GM21447 (cell line): ENCODE measurements at regions not wholly inside any gene's neighbourhood (a gene's known extent, or its start where the extent isn't known, plus 50 kb on each side); places are given as distances from the start of the nearest gene placed in this dataset.
"Not testable (repeated sequence)": the region's sequence is repeated elsewhere in the genome, so short reads cannot be mapped to it uniquely, and the experiment has no call there.

Source experiments
- ATAC-seq: cut with Tn5 transposase; IDR thresholded peaks from one replicate; pipeline ENCODE4 v1.9.1; 2021; ENCODE audit not compliant: unreplicated experiment

DNA sequence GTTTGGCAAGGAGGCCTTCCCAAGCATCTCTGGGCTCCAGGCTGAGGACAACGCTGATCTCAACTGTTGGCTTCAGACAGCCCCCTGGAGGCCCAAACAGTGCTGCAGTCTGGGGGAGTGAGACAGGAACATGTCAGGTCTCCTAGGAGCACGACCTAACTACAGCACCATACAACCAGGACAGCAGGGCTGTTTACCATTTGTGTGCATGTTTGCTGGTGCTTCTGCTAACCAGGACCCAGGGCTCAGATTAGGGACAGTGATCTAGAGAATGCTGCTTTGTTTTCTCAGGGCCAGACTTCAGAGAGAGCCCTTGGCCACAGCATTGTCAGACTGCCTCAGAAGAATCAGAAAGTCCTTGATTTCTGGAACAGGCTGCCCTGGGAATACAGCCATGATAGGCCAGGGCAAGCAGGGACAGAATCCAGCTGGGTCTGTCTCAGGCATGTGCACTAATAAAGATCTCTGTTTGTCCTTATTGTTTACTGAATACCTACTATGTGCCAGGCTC is 126.5 kb downstream of the VPREB1 start:
- no peak for ATAC-seq

DNA sequence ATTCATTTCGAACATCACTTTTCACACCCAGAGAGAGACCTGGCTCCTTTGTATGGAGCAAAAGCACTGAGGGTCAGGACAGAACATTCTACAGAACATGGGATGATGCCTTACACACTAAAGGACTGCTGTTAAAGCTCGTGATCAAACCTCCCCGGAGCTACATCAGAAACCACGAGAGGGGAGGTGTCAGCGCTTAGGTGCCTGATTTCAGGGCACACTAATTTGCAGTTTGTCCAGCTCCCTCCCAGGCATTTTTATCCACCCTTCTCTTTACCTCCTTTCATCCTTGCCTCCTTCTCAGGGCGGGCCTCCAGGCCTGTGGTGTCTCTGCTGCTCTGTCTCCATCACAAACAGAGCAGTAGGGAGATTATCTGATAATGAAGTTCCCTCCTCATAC is 127.5 kb downstream of the VPREB1 start:
- ATAC-seq, result no peak

DNA sequence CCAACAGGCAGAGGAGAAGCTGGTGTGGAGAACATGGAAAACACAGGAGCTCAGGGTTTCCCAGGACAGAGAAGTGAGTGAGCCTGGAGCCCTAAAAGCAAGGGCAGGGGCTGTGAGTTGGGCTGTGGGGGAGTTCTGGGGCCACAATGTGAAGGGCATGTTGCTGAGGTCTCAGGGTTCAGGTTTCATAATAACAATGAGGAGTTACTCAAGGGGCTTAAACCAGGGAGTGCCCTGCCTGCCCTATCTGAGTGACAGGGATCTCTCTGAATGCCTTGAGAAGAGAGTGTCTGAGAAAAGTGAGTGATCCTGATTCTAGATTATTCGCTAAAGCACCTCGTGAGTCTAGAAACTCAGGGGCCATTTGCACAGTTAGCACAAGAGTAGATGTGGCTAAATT is 129.6 kb downstream of the VPREB1 start:
- no peak for ATAC-seq

DNA sequence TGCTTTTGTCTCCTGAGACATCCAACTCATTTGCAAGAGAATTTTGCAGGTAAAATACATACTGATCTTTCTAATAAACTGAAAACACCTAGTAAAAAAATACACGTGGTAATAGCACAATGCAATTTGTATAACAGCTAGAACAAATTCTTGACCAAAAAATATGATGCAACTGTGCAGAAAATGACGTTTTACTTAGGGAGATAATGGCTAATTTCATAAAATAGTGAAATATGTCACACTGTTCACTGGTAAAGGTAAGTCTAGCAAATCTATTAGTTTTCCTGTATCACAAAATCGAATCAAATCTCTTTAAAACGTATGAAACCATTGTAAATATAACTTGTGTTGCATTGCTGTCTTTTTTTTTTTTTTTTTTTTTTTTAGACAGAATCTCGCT is 130.0 kb downstream of the VPREB1 start:
- ATAC-seq, result no peak

DNA sequence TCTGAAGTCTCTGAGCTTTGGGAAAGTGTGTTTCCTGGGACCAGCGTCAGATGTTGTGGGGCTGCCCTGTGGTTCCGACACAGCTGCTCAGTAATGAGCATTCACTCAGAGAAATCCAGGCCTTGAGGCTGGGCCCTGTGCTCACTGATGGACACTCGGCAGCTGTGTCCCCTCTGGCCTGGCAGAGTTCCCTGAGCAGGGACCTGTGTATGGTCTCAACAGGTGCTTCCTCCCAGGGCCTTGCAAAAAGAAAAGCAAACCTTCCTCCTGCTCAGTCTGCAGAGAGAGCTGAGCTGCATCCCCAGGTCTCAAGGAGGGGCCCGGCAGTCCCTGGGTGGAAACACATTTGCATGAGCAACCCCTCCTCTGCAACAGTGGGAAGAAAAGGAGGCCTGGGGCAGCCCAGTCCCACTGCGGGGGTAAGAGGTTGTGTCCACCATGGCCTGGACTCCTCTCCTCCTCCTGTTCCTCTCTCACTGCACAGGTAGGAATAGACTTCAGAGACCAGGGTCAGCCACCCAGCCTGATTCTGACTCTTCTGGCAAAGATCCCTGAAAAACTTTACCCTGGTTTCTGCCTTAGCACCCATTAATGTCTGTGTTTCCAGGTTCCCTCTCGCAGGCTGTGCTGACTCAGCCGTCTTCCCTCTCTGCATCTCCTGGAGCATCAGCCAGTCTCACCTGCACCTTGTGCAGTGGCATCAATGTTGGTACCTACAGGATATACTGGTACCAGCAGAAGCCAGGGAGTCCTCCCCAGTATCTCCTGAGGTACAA is 131.2 kb downstream of the VPREB1 start:
- no peak for ATAC-seq

DNA sequence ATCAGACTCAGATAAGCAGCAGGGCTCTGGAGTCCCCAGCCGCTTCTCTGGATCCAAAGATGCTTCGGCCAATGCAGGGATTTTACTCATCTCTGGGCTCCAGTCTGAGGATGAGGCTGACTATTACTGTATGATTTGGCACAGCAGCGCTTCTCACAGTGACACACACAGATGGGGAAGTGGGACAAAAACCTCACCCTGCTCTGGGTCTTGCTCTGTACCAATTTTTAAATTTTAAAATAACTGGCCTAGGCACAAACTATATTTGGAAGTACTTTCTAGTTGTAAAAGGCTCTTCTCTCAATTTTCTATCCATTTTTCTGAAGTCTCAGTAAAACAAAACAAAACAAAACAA is 131.7 kb downstream of the VPREB1 start:
- no peak for ATAC-seq

DNA sequence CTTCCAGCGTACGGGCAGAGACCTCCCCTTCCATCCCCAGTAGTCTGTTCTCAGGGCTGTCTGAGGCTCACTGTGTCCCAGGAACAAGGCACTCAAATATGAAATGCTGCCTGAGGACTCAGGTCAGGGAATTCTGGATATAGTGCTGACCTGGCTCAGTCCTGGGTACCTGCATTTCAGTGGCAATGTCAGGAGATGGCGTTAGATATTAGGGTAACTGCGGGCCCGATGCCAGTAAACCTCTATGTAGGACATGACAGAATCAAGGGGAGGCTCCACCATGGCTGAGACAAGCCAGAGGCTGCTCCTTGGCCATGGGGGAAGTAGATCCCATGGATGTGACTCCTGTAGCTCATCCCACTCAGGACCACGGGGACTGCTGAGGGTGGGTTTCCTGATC is 131.7 kb downstream of the ZNF280B start:
- not testable (repeated sequence) for ATAC-seq

DNA sequence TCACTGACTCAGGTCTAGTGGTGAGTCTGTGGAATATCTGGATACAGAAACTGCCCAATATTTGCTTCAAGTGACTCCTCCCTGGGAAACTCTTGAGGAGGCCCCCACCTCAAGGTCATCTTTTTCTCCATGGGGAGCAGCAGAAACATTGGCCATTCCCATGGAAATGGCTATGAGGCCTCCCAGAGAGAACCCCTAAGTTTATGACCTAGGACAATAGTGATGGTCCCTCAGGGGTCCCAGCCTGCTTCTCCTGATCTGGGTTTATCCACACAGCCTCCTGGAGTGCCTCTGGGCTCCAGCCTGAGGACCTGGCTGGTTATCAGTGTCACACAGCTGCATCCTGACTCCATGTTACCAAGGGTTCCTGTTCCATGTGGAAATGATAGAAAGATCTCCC is 131.2 kb downstream of the ZNF280B start:
- ATAC-seq, result no peak

DNA sequence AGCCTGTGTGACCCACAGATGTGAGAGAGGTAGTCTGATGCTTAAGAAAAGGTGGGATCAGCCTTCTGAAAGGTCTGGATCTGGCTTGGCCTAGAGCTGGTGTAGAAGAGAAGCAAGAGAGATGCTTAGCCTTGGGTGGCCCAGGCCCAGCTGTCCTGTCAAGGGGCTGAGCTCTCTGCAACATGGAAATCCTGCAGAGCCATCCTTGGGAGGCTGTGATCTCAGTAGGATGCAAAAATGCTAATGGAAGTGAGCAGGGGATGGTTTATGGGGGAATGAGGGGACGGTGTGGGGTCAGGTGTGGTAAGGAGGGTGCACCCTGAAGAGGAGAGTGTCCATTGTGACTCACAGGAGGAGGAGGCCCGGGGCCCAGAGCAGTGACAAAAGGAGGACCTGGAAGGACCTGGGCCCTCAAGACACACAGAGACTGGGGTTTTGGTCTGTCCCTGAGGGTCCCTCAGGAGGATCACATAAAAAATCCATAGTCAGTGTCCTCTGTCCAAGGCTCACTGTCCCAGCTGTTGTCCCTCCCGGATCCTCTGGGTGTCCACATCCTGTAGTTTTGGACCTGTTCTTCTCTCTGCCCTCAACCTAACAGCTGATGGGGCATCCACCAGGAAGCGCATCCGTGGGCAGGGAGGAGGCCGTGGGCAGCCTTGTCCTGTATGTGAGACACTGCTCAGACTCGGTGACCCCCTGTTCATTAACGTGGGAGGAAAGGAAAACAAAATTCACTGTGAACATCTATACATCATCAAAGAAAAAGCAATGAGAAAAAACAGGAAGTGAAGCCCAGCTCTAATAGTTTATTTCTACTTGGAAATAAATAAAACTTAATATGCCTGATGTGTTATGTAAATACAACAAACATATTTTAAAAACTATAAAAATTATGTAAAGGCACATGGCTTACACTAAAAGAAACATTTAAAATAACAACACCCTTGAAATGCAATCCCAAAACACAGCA is 129.8 kb downstream of the ZNF280B start:
- ATAC-seq, result no peak

DNA sequence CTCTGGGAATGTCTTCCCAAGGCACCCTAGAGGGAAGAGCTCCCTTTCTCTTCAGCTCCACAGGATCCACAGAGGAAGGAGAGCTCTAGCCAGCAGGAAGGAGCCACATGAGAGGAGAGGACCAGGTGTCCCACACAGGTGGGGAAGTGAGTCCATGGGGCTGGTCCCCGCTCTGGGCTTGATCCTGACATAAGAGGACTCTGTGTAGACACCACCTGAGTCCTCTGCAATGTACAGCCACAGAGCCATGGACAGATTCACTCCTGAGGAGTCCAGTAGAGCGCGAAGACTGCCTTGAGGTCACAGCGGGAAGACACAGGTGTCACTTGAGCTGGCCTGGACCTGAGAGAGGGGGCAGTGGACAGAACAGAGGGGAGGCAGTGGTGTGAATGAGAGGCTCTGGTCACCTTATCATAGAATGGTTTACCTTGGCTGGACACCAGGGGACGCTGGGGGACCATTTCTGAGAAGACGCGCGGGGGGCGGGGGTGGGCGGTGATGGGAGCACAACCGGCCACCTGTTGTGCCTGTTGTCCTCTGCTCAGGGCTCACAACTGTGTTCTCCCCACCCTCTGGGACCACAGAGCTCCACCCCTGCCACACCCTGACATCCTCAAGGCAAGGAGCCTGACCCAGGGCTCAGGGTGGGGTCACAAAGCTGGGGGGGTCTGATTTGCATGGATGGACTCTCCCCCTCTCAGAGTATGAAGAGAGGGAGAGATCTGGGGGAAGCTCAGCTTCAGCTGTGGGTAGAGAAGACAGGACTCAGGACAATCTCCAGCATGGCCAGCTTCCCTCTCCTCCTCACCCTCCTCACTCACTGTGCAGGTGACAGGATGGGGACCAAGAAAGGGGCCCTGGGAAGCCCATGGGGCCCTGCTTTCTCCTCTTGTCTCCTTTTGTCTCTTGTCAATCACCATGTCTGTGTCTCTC is 128.2 kb downstream of the ZNF280B start:
- ATAC-seq, result no peak

DNA sequence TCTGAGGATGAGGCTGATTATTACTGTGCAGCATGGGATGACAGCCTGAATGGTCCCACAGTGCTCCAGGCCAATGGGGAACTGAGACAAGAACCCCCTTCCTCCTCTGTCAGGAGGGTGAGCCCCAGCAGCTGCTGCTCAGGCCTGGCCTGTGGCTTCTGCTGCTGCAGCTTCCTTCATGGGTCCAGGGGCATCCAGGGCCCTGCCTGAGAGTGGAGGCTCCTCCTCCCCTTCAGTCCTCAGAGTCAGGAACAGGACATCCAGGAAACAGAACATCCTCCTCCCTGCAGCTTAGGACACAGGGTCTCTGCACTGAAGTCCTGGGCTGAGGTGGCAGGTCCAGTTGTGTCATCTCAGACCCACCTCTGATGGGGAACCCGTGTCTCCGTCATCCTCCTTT is 127.2 kb downstream of the ZNF280B start:
- not testable (repeated sequence) for ATAC-seq

DNA sequence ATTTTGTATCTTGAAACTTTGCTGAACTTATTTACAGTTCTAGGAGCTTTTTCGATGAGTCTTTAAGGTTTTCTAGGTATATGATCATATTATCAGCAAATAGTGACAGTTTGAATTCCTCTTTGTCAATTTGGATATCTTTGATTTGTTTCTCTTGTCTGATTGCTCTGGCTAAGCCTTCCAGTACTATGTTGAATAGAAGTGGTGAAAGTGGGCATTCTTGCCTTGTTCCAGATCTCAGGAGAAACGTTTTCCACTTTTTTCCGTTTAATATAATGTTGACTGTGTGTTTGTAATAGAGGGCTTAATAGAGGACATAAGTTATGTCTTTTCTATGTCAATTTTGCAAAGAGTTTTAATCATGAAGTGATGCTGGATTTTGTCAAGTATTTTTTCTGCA is 124.3 kb downstream of the ZNF280B start:
- ATAC-seq, result no peak

DNA sequence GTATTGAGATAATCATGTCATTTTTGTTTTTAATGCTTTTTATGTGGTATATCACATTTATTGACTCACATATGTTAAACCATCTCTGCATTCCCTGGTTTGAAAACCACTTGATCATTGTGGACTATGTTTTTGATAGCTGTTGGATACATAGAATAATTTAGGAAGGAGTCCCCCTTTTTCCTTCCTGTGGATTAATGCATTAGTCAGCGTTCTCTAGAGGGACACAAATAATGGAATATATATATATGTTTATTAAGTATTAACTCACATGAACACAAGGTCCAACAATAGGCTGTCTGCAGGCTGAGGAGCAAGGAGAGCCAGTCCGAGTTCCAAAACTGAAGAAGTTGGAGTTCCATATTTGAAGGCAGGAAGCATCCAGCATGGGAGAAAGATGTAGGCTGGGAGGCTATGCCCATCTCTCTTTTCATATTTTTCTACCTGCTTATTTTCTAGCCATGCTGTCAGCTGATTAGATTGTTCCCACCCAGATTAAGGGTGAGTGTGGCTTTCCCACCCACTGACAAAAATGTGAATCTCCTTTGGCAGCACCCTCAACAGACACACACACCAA is 123.8 kb downstream of the ZNF280B start:
- no peak for ATAC-seq

DNA sequence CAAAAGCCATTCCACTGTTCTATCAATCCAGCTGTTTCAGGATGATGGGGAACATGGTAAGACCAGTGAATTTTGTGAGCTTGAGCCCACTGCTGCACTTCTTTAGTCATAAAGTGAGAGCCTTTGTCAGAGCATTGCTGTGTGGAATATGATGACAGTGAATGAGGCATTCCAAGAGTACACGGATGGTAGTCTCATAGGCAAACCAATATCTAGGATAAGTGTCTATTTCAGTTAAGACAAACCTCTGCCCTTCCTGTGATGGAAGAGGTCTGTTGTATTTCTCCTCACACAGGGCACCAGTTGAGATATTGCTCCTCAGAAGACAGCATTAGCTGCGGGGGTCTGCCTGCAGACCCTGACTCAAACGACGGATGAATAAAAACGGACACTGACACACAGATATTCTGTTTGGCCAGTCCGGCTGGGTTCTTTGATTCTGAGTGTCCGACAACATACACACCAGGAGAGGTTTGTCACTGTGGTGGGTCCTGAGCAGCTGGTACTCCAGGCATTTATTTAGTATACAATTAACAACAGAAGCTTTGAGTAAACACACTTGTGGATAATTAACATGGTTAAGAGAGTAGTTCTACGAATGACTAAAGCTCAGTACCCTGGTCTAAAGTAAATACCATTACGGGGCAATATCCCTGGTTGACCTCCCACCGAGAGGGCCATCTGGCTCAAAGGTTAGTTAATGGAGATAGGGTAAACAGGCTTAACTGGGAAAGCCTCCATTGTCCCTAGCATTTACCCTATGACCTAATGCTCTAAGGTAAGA is 121.7 kb downstream of the ZNF280B start:
- no peak for ATAC-seq

DNA sequence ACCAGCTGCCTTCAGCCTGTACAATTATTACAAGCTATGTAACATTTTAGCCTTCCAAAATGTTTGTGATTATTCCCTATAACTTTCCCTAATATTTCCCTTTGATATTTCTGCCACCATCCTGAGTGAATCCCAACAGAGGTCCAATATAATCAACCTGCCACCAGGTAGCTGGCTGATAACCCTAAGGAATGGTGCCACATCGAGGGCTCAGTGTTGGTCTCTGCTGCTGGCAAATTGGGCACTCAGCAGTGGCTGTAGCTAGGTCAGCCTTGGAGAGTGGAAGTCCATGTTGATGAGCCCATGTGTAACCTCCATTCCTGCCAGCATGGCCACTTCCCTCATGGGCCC is 121.2 kb downstream of the ZNF280B start:
- ATAC-seq, result no peak

DNA sequence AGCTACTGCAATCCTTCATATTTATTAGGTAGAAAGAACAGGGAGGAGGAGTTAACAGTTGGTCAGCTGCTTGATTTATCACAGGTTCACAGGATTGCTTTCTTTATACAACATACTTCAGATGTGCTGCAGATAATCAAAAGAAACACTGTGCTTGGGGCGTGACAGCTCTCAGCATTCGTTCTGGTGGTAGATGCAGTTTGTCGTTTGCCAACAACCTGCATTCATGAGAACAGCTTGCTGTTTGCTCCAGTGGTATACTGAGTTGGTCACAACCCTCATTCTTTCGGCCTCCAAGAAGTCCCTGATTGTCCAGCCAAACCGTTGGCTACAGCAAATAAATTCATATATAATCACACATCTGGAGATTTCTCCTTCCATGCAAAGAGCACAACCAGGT is 120.5 kb downstream of the ZNF280B start:
- no peak for ATAC-seq

DNA sequence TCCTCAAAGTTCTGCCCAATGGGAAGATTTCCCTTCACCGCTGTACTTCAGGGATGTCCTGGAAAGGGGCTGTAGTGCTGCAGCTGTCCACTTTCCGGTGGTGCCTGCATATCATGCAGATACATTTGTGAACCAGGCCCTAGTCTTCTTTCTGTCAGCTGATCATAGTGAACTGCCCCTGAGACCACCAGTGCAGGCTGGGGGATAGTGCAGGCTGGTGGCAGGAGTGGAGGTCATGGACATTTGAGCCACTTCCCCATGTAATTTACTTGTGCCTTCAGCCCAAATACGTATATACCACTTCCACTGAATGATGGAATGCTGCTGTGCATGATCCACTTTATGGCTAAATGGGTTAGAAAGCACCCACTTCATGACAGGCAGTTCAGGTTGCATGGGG is 120.0 kb downstream of the ZNF280B start:
- no peak for ATAC-seq

DNA sequence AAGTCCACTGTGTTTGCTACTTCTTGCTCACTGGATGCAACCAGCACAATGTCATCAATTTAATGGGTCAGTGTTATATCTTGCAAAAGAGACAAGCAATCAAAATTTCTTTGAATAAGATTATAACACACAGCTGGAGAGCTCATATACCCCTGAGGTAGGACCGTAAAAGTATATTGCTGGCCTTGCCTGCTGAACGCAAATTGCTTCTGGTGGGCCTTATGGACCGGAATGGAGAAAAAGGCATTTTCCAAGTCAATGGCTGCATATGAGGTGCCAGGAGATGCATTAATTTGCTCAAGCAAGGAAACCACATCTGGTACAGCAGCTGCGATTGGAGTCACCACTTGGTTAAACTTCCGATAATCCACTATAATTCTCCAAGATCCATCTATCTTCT is 119.1 kb downstream of the ZNF280B start:
- ATAC-seq, result no peak

DNA sequence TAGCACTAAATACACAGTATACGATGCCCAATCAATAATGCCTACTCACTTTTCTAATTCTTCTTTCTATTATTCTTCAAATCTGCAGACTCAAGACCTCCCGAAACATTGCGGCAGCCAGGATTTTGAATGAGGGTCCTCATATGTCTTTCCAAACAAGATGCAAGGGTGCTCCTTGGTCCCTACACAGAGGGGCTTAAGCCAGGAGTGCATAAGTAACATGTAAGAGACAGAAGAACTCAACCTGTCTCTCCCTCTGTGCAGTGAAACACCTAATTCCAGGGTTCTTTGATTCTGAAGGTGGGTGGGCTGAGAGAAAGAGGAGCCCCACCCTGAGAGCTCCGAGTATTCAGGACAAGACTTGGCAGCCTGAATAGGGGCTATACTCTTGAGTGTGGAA is 117.6 kb downstream of the ZNF280B start:
- no peak for ATAC-seq

DNA sequence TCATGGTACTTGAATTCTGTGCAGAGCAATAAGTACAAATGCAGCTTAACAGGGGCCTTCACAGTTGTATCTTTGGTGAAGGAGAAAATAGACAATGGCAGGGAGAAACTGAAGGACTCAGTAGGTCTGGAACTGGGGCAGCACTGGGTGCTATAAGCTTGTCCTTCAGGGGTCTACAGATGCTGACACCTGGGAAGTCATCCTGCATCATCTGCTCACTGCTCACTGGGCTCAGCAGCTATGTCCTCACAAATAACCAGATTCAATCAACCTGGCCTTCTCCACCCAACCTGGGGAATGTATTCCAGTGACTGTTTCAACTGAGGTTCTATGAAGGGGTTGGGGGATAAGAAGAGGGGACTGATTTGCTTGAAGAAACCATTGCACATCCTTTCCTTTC is 117.0 kb downstream of the ZNF280B start:
- no peak for ATAC-seq
